OCI-LY3 (cell line): ENCODE measurements at regions not wholly inside any gene's neighbourhood (a gene's known extent, or its start where the extent isn't known, plus 50 kb on each side); places are given as distances from the start of the nearest gene placed in this dataset.

ENCODE experiments used
- EZH2phosphoT487 ChIP-seq: fragments of 200-600 bp; shearing (Covaris generic); IDR thresholded peaks from 2 replicates; pipeline ENCODE4 v1.6.1; 2018; ENCODE audit warnings: antibody characterized with exemption, mixed run types, low read depth
- TF ChIP-seq, protein P1 (sequence below): fragments of 200-600, 300-600 bp; sonication (generic); IDR thresholded peaks from 2 replicates; pipeline ENCODE4 v1.5.1; 2014; ENCODE audit warnings: antibody characterized with exemption, low read length, low read depth

GRCh38 chr4:103892586-103892985, 172.8 kb upstream of the TACR3 start:
- TF ChIP-seq, protein P1, sequence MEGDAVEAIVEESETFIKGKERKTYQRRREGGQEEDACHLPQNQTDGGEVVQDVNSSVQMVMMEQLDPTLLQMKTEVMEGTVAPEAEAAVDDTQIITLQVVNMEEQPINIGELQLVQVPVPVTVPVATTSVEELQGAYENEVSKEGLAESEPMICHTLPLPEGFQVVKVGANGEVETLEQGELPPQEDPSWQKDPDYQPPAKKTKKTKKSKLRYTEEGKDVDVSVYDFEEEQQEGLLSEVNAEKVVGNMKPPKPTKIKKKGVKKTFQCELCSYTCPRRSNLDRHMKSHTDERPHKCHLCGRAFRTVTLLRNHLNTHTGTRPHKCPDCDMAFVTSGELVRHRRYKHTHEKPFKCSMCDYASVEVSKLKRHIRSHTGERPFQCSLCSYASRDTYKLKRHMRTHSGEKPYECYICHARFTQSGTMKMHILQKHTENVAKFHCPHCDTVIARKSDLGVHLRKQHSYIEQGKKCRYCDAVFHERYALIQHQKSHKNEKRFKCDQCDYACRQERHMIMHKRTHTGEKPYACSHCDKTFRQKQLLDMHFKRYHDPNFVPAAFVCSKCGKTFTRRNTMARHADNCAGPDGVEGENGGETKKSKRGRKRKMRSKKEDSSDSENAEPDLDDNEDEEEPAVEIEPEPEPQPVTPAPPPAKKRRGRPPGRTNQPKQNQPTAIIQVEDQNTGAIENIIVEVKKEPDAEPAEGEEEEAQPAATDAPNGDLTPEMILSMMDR, result no peak
- TF ChIP-seq EZH2phosphoT487, result no peak
